Body of pancreas (tissue), 4 donors: ENCODE measurements at regions not wholly inside any gene's neighbourhood (a gene's known extent, or its start where the extent isn't known, plus 50 kb on each side); places are given as distances from the start of the nearest gene placed in this dataset.

ENCODE experiments used
- ATAC-seq: fragments of 150-250 bp; one replicate; pipeline ENCODE4 v1.9.1; 2016
- DNase-seq, 4 donors: peaks; one replicate each; pipeline ENCODE4 v3.0.0-alpha.2; 2019
- H3K27ac ChIP-seq, 4 donors: fragments of 200-600 bp; sonication (generic); 1 replicate in 3 of 4; 2 replicates in 1 of 4; pipeline versions ENCODE4 v1.5.1 to v1.6.1; 2016 to 2019; ENCODE audit warnings: mild to moderate bottlenecking in 1 of 4, mixed read lengths in 1 of 4, moderate library complexity in 1 of 4
- H3K27me3 ChIP-seq, 2 donors: fragments of 200-600 bp; sonication (generic); one replicate each; pipeline ENCODE4 v1.6.0; 2016; ENCODE audit warnings: mild to moderate bottlenecking in 1 of 2
- H3K36me3 ChIP-seq, 2 donors: fragments of 200-600 bp; sonication (generic); replicated peaks in 1 of 2; 2 replicates each; pipeline ENCODE4 v1.5.1; 2016; ENCODE audit warnings: low read depth in 2 of 2; ENCODE audit not compliant: insufficient read depth in 1 of 2
- H3K4me1 ChIP-seq: fragments of 200-600 bp; sonication (generic); one replicate; pipeline ENCODE4 v1.6.0; 2016
- H3K4me3 ChIP-seq, 2 donors: fragments of 200-600 bp; sonication (generic); 1 replicate in 1 of 2; 2 replicates in 1 of 2; pipeline ENCODE4 v1.5.1; 2016 to 2019
- H3K9me3 ChIP-seq, 3 donors: fragments of 200-600 bp; sonication (generic); 1 replicate in 2 of 3; 2 replicates in 1 of 3; pipeline ENCODE4 v1.5.1; 2016
- POLR2A ChIP-seq, 3 donors: fragments of 450-650 bp; IDR thresholded peaks; one replicate each; pipeline ENCODE4 v1.6.1; 2016; ENCODE audit warnings: antibody characterized with exemption in 3 of 3, mild to moderate bottlenecking in 2 of 3
- WGBS, 2 donors: methylation state at CpG; one replicate each; pipeline ENCODE4 v1.1.5; 2017; 5-methylcytosine and 5-hydroxymethylcytosine counted together
- intact Hi-C: fragments of 100-400 bp; cut with DNase I; formaldehyde crosslinking; loops from one replicate; pipeline ENCODE4 v1.15.1; 2023
- TF ChIP-seq, protein P1 (sequence below), 7 experiments: fragments of 450-650 bp in 4 of 7; fragments of 200-600 bp in 3 of 7; sonication (generic) in 3 of 7; IDR thresholded peaks; one replicate each; pipeline ENCODE4 v1.5.1; 2016 to 2019; ENCODE audit warnings: antibody characterized with exemption in 7 of 7

DNA sequence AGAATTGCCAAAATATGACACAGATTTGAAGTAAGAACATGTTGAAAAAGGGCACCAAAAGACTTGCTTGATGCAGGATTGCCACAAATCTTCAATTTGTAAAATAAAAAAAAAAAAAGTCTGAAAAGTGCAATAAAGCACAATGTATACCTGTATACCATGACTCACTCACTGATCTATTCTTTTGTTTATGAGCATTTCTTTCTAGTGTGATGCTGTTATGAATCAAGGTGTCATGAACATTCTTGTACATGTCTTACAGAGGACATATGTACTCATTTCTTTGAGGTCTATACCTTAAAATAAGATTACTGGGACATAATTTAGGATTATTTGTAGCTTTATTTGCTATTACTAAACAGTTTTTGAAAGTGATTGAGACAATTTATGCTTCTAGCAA is 464.9 kb upstream of the RBMS3 start:
- no peak for ATAC-seq
- no peaks in the 10 kb centered on the region for H3K4me1 ChIP-seq

DNA sequence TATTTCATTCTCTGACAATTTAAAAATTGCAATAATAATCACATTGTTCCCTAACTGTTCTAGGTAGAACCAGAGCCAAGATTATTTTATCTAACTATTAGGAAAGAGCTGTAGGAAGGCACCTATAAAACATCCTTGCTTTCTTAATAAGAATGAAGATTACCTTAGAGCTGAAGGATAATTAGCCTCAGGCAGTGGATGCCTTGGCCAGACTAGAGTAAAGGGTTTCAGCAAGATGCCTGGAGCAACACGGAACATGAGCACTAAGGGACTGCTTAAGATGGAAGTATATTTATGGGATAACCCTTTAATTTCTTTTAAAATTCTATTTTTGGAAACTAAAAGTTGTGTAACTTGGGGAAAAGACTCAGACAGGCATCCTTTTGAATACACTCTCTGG is 456.6 kb upstream of the RBMS3 start:
- H3K36me3 ChIP-seq, result no peaks in the 10 kb centered on the region
- intact Hi-C loops, result no loop called here
- H3K4me1 ChIP-seq, result no peaks in the 10 kb centered on the region
- no peaks in the 10 kb centered on the region for H3K9me3 ChIP-seq
- 43 to 49% methylated on average over 1 of the region's 1 CpG for WGBS, 2 donors
- DNase-seq, result no peak
- H3K27ac ChIP-seq, result no peak overlapping the region
- TF ChIP-seq, protein P1, sequence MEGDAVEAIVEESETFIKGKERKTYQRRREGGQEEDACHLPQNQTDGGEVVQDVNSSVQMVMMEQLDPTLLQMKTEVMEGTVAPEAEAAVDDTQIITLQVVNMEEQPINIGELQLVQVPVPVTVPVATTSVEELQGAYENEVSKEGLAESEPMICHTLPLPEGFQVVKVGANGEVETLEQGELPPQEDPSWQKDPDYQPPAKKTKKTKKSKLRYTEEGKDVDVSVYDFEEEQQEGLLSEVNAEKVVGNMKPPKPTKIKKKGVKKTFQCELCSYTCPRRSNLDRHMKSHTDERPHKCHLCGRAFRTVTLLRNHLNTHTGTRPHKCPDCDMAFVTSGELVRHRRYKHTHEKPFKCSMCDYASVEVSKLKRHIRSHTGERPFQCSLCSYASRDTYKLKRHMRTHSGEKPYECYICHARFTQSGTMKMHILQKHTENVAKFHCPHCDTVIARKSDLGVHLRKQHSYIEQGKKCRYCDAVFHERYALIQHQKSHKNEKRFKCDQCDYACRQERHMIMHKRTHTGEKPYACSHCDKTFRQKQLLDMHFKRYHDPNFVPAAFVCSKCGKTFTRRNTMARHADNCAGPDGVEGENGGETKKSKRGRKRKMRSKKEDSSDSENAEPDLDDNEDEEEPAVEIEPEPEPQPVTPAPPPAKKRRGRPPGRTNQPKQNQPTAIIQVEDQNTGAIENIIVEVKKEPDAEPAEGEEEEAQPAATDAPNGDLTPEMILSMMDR (IDR thresholded peaks at IDR 0.05), result no peak
- no peak for TF ChIP-seq POLR2A (IDR thresholded peaks at IDR 0.05)
- no peak overlapping the region for H3K4me3 ChIP-seq
- H3K27me3 ChIP-seq, result no peaks in the 10 kb centered on the region
- ATAC-seq, result no peak

More for the DNA sequence above, 464.9 kb upstream of the RBMS3 start:
- TF ChIP-seq, protein P1 (IDR thresholded peaks at IDR 0.05), result no peak
- no peak for TF ChIP-seq POLR2A (IDR thresholded peaks at IDR 0.05)
- Histone ChIP-seq H3K27ac (no peak overlapping the region), H3K9me3 (peaks cover 0 to 4% (median 0%) of the 10 kb centered on the region in 3 donors), H3K27me3 (no peaks in the 10 kb centered on the region), H3K4me3 (no peak overlapping the region), H3K36me3 (no peaks in the 10 kb centered on the region)
- no peak for DNase-seq
- intact Hi-C loops, result no loop called here

DNA sequence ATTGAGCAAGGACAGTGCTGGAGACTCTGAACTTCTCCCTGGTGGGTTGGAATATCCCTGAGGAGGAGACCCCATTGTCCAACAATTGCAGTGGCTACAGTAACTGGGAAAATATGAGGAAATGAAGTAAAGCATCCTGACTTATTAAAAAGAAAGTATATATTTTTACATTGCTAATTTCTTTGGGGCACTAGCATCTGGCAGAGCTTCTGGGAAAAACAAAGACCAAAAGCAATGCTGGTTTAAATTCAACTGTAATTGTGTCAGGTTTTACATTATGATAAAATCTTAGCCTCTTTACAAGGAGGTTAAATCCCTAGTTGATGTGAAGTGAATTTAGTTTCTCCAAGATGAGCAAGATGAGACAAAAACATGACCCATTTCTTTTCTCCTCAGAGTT is 454.0 kb upstream of the RBMS3 start:
- H3K4me3 ChIP-seq, result no peak overlapping the region
- no peaks in the 10 kb centered on the region for H3K4me1 ChIP-seq
- H3K27me3 ChIP-seq, result no peaks in the 10 kb centered on the region
- no peaks in the 10 kb centered on the region for H3K36me3 ChIP-seq
- no peak for ATAC-seq
- intact Hi-C loops, result no loop called here
- TF ChIP-seq, protein P1 (IDR thresholded peaks at IDR 0.05), result no peak
- TF ChIP-seq POLR2A (IDR thresholded peaks at IDR 0.05), result no peak
- H3K27ac ChIP-seq, result no peak overlapping the region
- DNase-seq, result no peak
- no peaks in the 10 kb centered on the region for H3K9me3 ChIP-seq

DNA sequence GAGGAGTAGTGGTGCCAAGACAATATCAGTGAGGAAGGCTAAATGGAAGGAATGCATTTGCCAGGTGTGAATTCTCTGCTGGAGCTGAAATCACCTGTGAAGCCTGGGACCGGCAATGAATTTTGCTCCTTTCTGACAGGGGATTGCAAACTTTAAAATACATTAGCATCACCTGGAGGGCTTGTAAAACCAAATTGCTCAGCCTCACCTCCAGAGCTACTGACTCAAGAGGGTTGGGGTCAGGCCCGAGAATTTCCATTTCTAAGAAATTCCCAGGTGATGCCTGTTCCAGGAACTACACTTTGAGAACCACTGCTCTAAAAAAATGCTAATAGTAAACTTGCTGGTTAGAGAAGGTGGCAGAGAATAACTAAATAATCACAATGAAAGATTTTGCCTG is 445.6 kb upstream of the RBMS3 start:
- WGBS, 2 donors, result 34 to 35% methylated on average over 2 of the region's 2 CpGs
- H3K27me3 ChIP-seq, result no peaks in the 10 kb centered on the region
- no peak overlapping the region for H3K4me3 ChIP-seq
- no peak overlapping the region for H3K27ac ChIP-seq
- H3K36me3 ChIP-seq, result no peaks in the 10 kb centered on the region
- TF ChIP-seq, protein P1 (IDR thresholded peaks at IDR 0.05), result no peak
- no peak for TF ChIP-seq POLR2A (IDR thresholded peaks at IDR 0.05)
- intact Hi-C loops, result no loop called here
- DNase-seq (no peak), ATAC-seq (no peak)
- H3K4me1 ChIP-seq, result no peaks in the 10 kb centered on the region
- no peaks in the 10 kb centered on the region for H3K9me3 ChIP-seq

DNA sequence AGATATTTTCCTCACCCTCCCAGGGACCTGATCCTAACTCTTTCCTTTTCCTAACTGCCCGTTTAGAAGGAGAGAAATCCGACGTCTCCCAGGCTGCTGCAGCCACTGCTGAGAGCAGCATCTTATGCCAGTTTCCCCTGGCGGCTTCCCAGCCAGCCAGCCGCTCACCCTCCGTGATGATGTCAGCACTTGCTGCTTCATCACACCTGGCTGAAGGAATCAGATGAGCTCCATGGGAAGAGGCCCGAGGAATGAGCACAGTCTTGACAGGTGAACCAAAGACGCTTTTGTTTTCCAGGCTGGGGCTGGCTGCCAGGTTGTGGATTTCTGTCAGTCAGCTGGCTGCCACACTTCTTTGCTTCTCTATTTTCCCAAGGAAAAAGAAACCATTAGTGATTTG is 445.1 kb upstream of the RBMS3 start:
- ATAC-seq (peak; percentile 53), DNase-seq (peak in 3 of 4 donors; percentile 19 to 52 (median 37))
- Histone ChIP-seq H3K4me1 (no peaks in the 10 kb centered on the region), H3K4me3 (no peak overlapping the region), H3K36me3 (no peaks in the 10 kb centered on the region), H3K27ac (no peak overlapping the region), H3K27me3 (no peaks in the 10 kb centered on the region), H3K9me3 (no peaks in the 10 kb centered on the region)
- intact Hi-C loops, result no loop called here
- TF ChIP-seq, protein P1 (IDR thresholded peaks at IDR 0.05), result no peak
- no peak for TF ChIP-seq POLR2A (IDR thresholded peaks at IDR 0.05)
- WGBS, 2 donors, result 12 to 14% methylated on average over 8 of the region's 8 CpGs
